Neural progenitor cell (in vitro differentiated cells): ENCODE measurements at regions not wholly inside any gene's neighbourhood (a gene's known extent, or its start where the extent isn't known, plus 50 kb on each side); places are given as distances from the start of the nearest gene placed in this dataset.

Source experiments
- CTCF ChIP-seq: fragments of 200-600 bp; sonication (generic); IDR thresholded peaks from 2 replicates; pipeline ENCODE4 v1.5.1; 2017; ENCODE audit warnings: antibody characterized with exemption, mild to moderate bottlenecking
- EZH2 ChIP-seq: fragments of 200-600 bp; sonication (generic); IDR thresholded peaks from 2 replicates; pipeline ENCODE4 v1.6.1; 2017; ENCODE audit warnings: antibody characterized with exemption, mild to moderate bottlenecking, moderate library complexity

DNA sequence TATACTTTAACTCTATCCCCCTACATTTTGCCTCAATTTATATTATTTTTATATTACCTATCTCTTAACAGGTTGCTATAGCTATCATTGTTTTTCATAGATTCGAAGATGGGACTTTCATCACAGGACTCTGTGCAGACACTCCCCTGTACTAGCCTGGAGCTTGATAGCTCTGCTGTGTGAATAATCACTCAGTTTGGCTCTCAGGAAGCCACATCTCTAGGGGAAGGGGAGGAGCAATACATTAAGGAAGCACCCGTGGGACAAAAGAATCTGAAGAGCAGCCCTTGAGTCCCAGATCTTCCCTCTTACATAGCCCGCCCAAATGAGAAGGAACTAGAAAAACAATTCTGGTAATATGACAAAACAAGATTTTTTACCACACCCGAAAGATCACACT is 114.3 kb upstream of the FXR1 start:
- TF ChIP-seq CTCF: no peak
- no peak for TF ChIP-seq EZH2
